ENCODE measurements at regions not wholly inside any gene's neighbourhood (a gene's known extent, or its start where the extent isn't known, plus 50 kb on each side); places are given as distances from the start of the nearest gene placed in this dataset.

- no peak for TF ChIP-seq ZNF274 (IDR thresholded peaks at IDR 0.05; ENCODE audit: low read depth, low read length)
- no peak for TF ChIP-seq SUZ12 (IDR thresholded peaks at IDR 0.05; ENCODE audit: extremely low read depth, insufficient read depth, insufficient read length)
These were observed 445.6 kb downstream of the TAF11L14 start for GRCh38 chr5:18079831-18080230.

Data from NT2/D1 (cell line).